ENCODE measurements at regions not wholly inside any gene's neighbourhood (a gene's known extent, or its start where the extent isn't known, plus 50 kb on each side); places are given as distances from the start of the nearest gene placed in this dataset.

- no peak for TF ChIP-seq L3MBTL2 (conservative IDR thresholded peaks at IDR 0.05)
- TF ChIP-seq NFRKB (IDR thresholded peaks at IDR 0.05), result no peak
- TF ChIP-seq SP1 (IDR thresholded peaks at IDR 0.05), result no peak
- no peak for TF ChIP-seq FOXK2 (IDR thresholded peaks at IDR 0.05)
- no peak for TF ChIP-seq BHLHE40 (IDR thresholded peaks at IDR 0.05; ENCODE audit: borderline replicate concordance)
- no peak for TF ChIP-seq TARDBP (IDR thresholded peaks at IDR 0.05)
- no peak for TF ChIP-seq ARNT (IDR thresholded peaks at IDR 0.05)
- TF ChIP-seq FOXM1 (IDR thresholded peaks at IDR 0.05; ENCODE audit: borderline replicate concordance), result no peak
- no peak for TF ChIP-seq ELF4 (IDR thresholded peaks at IDR 0.05)
- TF ChIP-seq SUZ12 (IDR thresholded peaks at IDR 0.05), result no peak
- TF ChIP-seq CTBP1 (IDR thresholded peaks at IDR 0.05; ENCODE audit: borderline replicate concordance), result no peak
- POLR2A ChIA-PET, result no interaction called here
- CTCF ChIA-PET, result interaction anchor here (0.8 kb wide), 1 partner anchor 20 kb away, joined by 3 read pairs; no protein-coding TSS in a partner anchor
- DNase-seq (ENCODE audit: extremely low spot score), result no peak
Observed at GRCh38 chr1:185419718-185420117, 102.7 kb upstream of the IVNS1ABP start.

- no peak for DNase-seq (ENCODE audit: extremely low spot score)
- no peak for TF ChIP-seq SUZ12 (IDR thresholded peaks at IDR 0.05)
- TF ChIP-seq NFRKB (IDR thresholded peaks at IDR 0.05), result no peak
- no peak for TF ChIP-seq FOXM1 (IDR thresholded peaks at IDR 0.05; ENCODE audit: borderline replicate concordance)
- TF ChIP-seq SP1 (IDR thresholded peaks at IDR 0.05), result no peak
- TF ChIP-seq FOXK2 (IDR thresholded peaks at IDR 0.05), result no peak
- TF ChIP-seq ARNT (IDR thresholded peaks at IDR 0.05), result no peak
- no peak for TF ChIP-seq L3MBTL2 (conservative IDR thresholded peaks at IDR 0.05)
- TF ChIP-seq CTBP1 (IDR thresholded peaks at IDR 0.05; ENCODE audit: borderline replicate concordance), result no peak
- TF ChIP-seq TARDBP (IDR thresholded peaks at IDR 0.05), result no peak
- no peak for TF ChIP-seq FOXA1 (IDR thresholded peaks at IDR 0.05)
- no peak for TF ChIP-seq ZNF384 (IDR thresholded peaks at IDR 0.05)
- CTCF ChIA-PET, result no interaction called here
- POLR2A ChIA-PET, result no interaction called here
Observed at GRCh38 chr1:185418472-185418871, 101.4 kb upstream of the IVNS1ABP start.

GRCh38 chr1:185412385-185413087, 95.5 kb upstream of the IVNS1ABP start:
- ChIA-PET CTCF (no interaction called here), POLR2A (no interaction called here)
- DNase-seq (ENCODE audit: extremely low spot score), result no peak
- TF ChIP-seq LEF1 (IDR thresholded peaks at IDR 0.05; ENCODE audit: borderline replicate concordance), result no peak
- no peak for TF ChIP-seq BHLHE40 (IDR thresholded peaks at IDR 0.05; ENCODE audit: borderline replicate concordance)
- TF ChIP-seq SUZ12 (IDR thresholded peaks at IDR 0.05), result no peak
- no peak for TF ChIP-seq ARNT (IDR thresholded peaks at IDR 0.05)
- no peak for TF ChIP-seq L3MBTL2 (conservative IDR thresholded peaks at IDR 0.05)
- TF ChIP-seq FOXA1 (IDR thresholded peaks at IDR 0.05), result no peak
- no peak for TF ChIP-seq NFRKB (IDR thresholded peaks at IDR 0.05)
- TF ChIP-seq ELF4 (IDR thresholded peaks at IDR 0.05), result no peak
- TF ChIP-seq FOXK2 (IDR thresholded peaks at IDR 0.05), result no peak
- TF ChIP-seq HDGF (IDR thresholded peaks at IDR 0.05; ENCODE audit: borderline replicate concordance), result no peak
- TF ChIP-seq SP1 (IDR thresholded peaks at IDR 0.05), result no peak
- TF ChIP-seq CTBP1 (IDR thresholded peaks at IDR 0.05; ENCODE audit: borderline replicate concordance), result no peak
- no peak for TF ChIP-seq PKNOX1 (IDR thresholded peaks at IDR 0.05)
- TF ChIP-seq ZNF384 (IDR thresholded peaks at IDR 0.05), result no peak
- no peak for TF ChIP-seq TARDBP (IDR thresholded peaks at IDR 0.05)
- TF ChIP-seq FOXM1 (IDR thresholded peaks at IDR 0.05; ENCODE audit: borderline replicate concordance), result no peak

GRCh38 chr1:185409763-185410528, 92.9 kb upstream of the IVNS1ABP start:
- ChIA-PET CTCF (no interaction called here), POLR2A (no interaction called here)
- no peak for DNase-seq (ENCODE audit: extremely low spot score)
- TF ChIP-seq FOXM1 (IDR thresholded peaks at IDR 0.05; ENCODE audit: borderline replicate concordance) (no peak), ELF4 (IDR thresholded peaks at IDR 0.05) (no peak), HDGF (IDR thresholded peaks at IDR 0.05; ENCODE audit: borderline replicate concordance) (no peak), ARNT (IDR thresholded peaks at IDR 0.05) (no peak), NFRKB (IDR thresholded peaks at IDR 0.05) (no peak), PKNOX1 (IDR thresholded peaks at IDR 0.05) (no peak), ZNF384 (IDR thresholded peaks at IDR 0.05) (no peak), LEF1 (IDR thresholded peaks at IDR 0.05; ENCODE audit: borderline replicate concordance) (no peak), SP1 (IDR thresholded peaks at IDR 0.05) (no peak), FOXA1 (IDR thresholded peaks at IDR 0.05) (no peak), BHLHE40 (IDR thresholded peaks at IDR 0.05; ENCODE audit: borderline replicate concordance) (no peak)

- DNase-seq (ENCODE audit: extremely low spot score), result no peak
- ChIA-PET CTCF (no interaction called here), POLR2A (no interaction called here)
Observed at GRCh38 chr1:185409345-185409744, 92.3 kb upstream of the IVNS1ABP start.

More at GRCh38 chr1:185409345-185409744, 92.3 kb upstream of the IVNS1ABP start:
- TF ChIP-seq TARDBP (IDR thresholded peaks at IDR 0.05) (no peak), ARNT (IDR thresholded peaks at IDR 0.05) (no peak), CTBP1 (IDR thresholded peaks at IDR 0.05; ENCODE audit: borderline replicate concordance) (no peak), FOXA1 (IDR thresholded peaks at IDR 0.05) (no peak), SUZ12 (IDR thresholded peaks at IDR 0.05) (no peak), L3MBTL2 (conservative IDR thresholded peaks at IDR 0.05) (no peak), HDGF (IDR thresholded peaks at IDR 0.05; ENCODE audit: borderline replicate concordance) (no peak), ELF4 (IDR thresholded peaks at IDR 0.05) (no peak), LEF1 (IDR thresholded peaks at IDR 0.05; ENCODE audit: borderline replicate concordance) (no peak), ZNF384 (IDR thresholded peaks at IDR 0.05) (no peak), SP1 (IDR thresholded peaks at IDR 0.05) (no peak), BHLHE40 (IDR thresholded peaks at IDR 0.05; ENCODE audit: borderline replicate concordance) (no peak), FOXM1 (IDR thresholded peaks at IDR 0.05; ENCODE audit: borderline replicate concordance) (no peak)
